B cell (primary cell): ENCODE measurements at regions not wholly inside any gene's neighbourhood (a gene's known extent, or its start where the extent isn't known, plus 50 kb on each side); places are given as distances from the start of the nearest gene placed in this dataset.

ENCODE experiments used
- ATAC-seq: fragments of 200-7000 bp; cut with Tn5 transposase; one replicate; pipeline ENCODE4 v1.10.0; 2021; ENCODE audit warnings: low read depth, mild to moderate bottlenecking, moderate number of reproducible peaks, moderate library complexity
- CTCF ChIA-PET: fragments of 350-600 bp; sonication (Branson Sonifier 250); formaldehyde crosslinking; loops from one replicate; lab custom pipeline; 2021; ENCODE audit warnings: antibody characterized with exemption, inconsistent platforms; lab: Charles Lee
- POLR2A ChIA-PET: fragments of 350-600 bp; sonication (Branson Sonifier 250); formaldehyde crosslinking; loops from one replicate; lab custom pipeline; 2021; ENCODE audit warnings: antibody characterized with exemption; lab: Charles Lee
- DNase-seq: peaks from one replicate; pipeline ENCODE4 v3.0.0; 2013
- H2AFZ ChIP-seq: 2 replicates; pipeline ENCODE4 v1.6.1; 2012; ENCODE audit warnings: mild to moderate bottlenecking, low read depth, low read length; ENCODE audit not compliant: insufficient read depth, poor library complexity, severe bottlenecking
- H3K27ac ChIP-seq, 2 donors: 1 replicate in 1 of 2; 2 replicates in 1 of 2; pipeline ENCODE4 v1.5.1; 2012 to 2013; ENCODE audit warnings: low read length in 2 of 2, mild to moderate bottlenecking in 2 of 2, moderate library complexity in 1 of 2
- H3K27me3 ChIP-seq, 4 experiments: fragments of 200-600 bp in 1 of 4; sonication (generic) in 1 of 4; replicated peaks in 1 of 4; 1 replicate in 2 of 4; 2 replicates in 2 of 4; pipeline versions ENCODE4 v1.6.1 to v1.7.0; 2013 to 2016; ENCODE audit warnings: low read length in 3 of 4, mild to moderate bottlenecking in 2 of 4, mixed read lengths in 1 of 4, moderate library complexity in 1 of 4; ENCODE audit not compliant: insufficient read depth in 4 of 4, control insufficient read depth in 3 of 4; ENCODE audit errors: control extremely low read depth in 1 of 4
- H3K36me3 ChIP-seq, 2 experiments: replicated peaks in 1 of 2; 1 replicate in 1 of 2; 2 replicates in 1 of 2; pipeline versions ENCODE4 v1.6.1 to v1.7.1; 2013; ENCODE audit warnings: low read length in 1 of 2; ENCODE audit not compliant: insufficient read depth in 2 of 2, control insufficient read depth in 1 of 2; ENCODE audit errors: control extremely low read depth in 1 of 2, extremely low read depth in 1 of 2
- H3K4me1 ChIP-seq, 2 donors: fragments of 200-600 bp in 1 of 2; sonication (generic) in 1 of 2; 1 replicate in 1 of 2; 2 replicates in 1 of 2; pipeline versions ENCODE4 v1.5.1 to v1.6.1; 2013 to 2017; ENCODE audit warnings: low read length in 2 of 2; ENCODE audit not compliant: control insufficient read depth in 2 of 2, insufficient read depth in 2 of 2
- H3K4me2 ChIP-seq: replicated peaks from 2 replicates; pipeline ENCODE3; 2012; ENCODE audit warnings: mild to moderate bottlenecking, low read depth, low read length; ENCODE audit not compliant: poor library complexity, severe bottlenecking
- H3K4me3 ChIP-seq, 5 experiments: fragments of 200-600 bp in 1 of 5; sonication (generic) in 1 of 5; 1 replicate in 3 of 5; 2 replicates in 2 of 5; pipeline versions ENCODE4 v1.5.1 to v1.7.0; 2011 to 2016; ENCODE audit warnings: low read length in 4 of 5, mild to moderate bottlenecking in 4 of 5, low read depth in 2 of 5, control low read depth in 1 of 5, moderate library complexity in 1 of 5; ENCODE audit not compliant: insufficient read depth in 1 of 5; ENCODE audit errors: control extremely low read depth in 1 of 5, extremely low read depth in 1 of 5
- H3K79me2 ChIP-seq: fragments of 200-600 bp; sonication (generic); one replicate; pipeline ENCODE4 v1.6.0; 2016; ENCODE audit warnings: low read length; ENCODE audit not compliant: control insufficient read depth, insufficient read depth
- H3K9ac ChIP-seq: fragments of 200-600 bp; sonication (generic); 2 replicates; pipeline ENCODE4 v1.6.1; 2017; ENCODE audit warnings: mild to moderate bottlenecking, low read length, moderate library complexity
- H3K9me3 ChIP-seq, 3 donors: one replicate each; pipeline versions ENCODE4 v1.6.1 to v1.7.1; 2013; ENCODE audit warnings: low read length in 2 of 3; ENCODE audit not compliant: control insufficient read depth in 2 of 3, insufficient read depth in 1 of 3; ENCODE audit errors: control extremely low read depth in 1 of 3
- H4K20me1 ChIP-seq: 2 replicates; pipeline ENCODE4 v1.6.0; 2012; ENCODE audit warnings: mild to moderate bottlenecking, low read length; ENCODE audit not compliant: insufficient read depth, control insufficient read depth, poor library complexity, severe bottlenecking
- H3K27ac Mint-ChIP-seq: one replicate; pipeline ENCODE4 v1.8.0; 2021; ENCODE audit warnings: mixed read lengths
- H3K27me3 Mint-ChIP-seq: one replicate; pipeline ENCODE4 v1.8.0; 2021; ENCODE audit warnings: mixed read lengths
- H3K4me1 Mint-ChIP-seq: one replicate; pipeline ENCODE4 v1.8.0; 2021; ENCODE audit warnings: mixed read lengths
- H3K4me3 Mint-ChIP-seq: one replicate; pipeline ENCODE4 v1.8.0; 2021; ENCODE audit warnings: mixed read lengths
- H3K9me3 Mint-ChIP-seq: one replicate; pipeline ENCODE4 v1.8.0; 2022; ENCODE audit warnings: mixed read lengths; ENCODE audit not compliant: insufficient read depth
- EZH2 ChIP-seq: IDR thresholded peaks from 2 replicates; pipeline ENCODE4 v1.6.1; 2012; ENCODE audit warnings: borderline replicate concordance, low read depth, mild to moderate bottlenecking, moderate library complexity, low read length; ENCODE audit not compliant: insufficient read depth, poor library complexity, severe bottlenecking
- WGBS: methylation state at CpG from one replicate; pipeline ENCODE4 v1.1.5; 2013; ENCODE audit warnings: missing lambda C conversion rate; ENCODE audit not compliant: insufficient coverage; 5-methylcytosine and 5-hydroxymethylcytosine counted together
- intact Hi-C: fragments of 100-400 bp; cut with micrococcal nuclease; formaldehyde crosslinking; loops from one replicate; pipeline ENCODE4 v1.10.0; 2022
- TF ChIP-seq, protein P1 (sequence below): fragments of 200-600 bp; IDR thresholded peaks from one replicate; pipeline ENCODE4 v1.8.0; 2022; ENCODE audit warnings: antibody characterized with exemption, mild to moderate bottlenecking

DNA sequence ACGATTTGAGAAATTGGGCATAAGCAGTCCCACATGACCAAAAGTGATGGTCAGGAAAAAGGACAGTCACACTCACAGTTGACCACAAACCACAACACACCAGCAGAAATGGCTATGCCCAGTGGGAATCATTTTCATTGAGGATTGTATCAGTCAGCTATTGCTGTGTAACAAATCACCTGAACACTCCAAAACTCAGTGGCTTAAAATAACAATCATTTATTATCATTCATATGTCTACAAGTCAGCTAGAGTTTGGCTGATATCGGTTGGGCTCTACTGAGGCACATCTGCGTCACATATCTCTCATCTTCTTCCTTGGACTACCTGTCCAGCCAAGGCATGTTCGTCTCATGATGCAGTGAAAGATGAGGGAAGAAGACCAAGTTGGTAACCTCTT, 93.3 kb downstream of the CMC2 start:
- no peak overlapping the region for H3K4me3 ChIP-seq
- no peaks in the 10 kb centered on the region for H4K20me1 ChIP-seq
- peaks cover 0 to 3% (median 2%) of the 10 kb centered on the region in 3 donors for H3K9me3 ChIP-seq
- no peaks in the 10 kb centered on the region for H3K9me3 Mint-ChIP-seq
- intact Hi-C loops, result no loop called here
- DNase-seq, result no peak
- TF ChIP-seq EZH2, result no peak
- TF ChIP-seq, protein P1, sequence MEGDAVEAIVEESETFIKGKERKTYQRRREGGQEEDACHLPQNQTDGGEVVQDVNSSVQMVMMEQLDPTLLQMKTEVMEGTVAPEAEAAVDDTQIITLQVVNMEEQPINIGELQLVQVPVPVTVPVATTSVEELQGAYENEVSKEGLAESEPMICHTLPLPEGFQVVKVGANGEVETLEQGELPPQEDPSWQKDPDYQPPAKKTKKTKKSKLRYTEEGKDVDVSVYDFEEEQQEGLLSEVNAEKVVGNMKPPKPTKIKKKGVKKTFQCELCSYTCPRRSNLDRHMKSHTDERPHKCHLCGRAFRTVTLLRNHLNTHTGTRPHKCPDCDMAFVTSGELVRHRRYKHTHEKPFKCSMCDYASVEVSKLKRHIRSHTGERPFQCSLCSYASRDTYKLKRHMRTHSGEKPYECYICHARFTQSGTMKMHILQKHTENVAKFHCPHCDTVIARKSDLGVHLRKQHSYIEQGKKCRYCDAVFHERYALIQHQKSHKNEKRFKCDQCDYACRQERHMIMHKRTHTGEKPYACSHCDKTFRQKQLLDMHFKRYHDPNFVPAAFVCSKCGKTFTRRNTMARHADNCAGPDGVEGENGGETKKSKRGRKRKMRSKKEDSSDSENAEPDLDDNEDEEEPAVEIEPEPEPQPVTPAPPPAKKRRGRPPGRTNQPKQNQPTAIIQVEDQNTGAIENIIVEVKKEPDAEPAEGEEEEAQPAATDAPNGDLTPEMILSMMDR, result no peak
- no peak overlapping the region for H3K9ac ChIP-seq
- ChIA-PET POLR2A (no interaction called here), CTCF (no interaction called here)
- no peak overlapping the region for H3K4me2 ChIP-seq
- H3K27ac Mint-ChIP-seq, result no peak overlapping the region
- H3K27me3 Mint-ChIP-seq, result peaks cover 18% of the 10 kb centered on the region
- no peaks in the 10 kb centered on the region for H3K36me3 ChIP-seq
- H3K27ac ChIP-seq, result no peak overlapping the region
- no peak overlapping the region for H2AFZ ChIP-seq
- WGBS, result no CpG with 5 or more reads among the region's 4 CpGs
- H3K4me3 Mint-ChIP-seq, result no peak overlapping the region
- H3K4me1 ChIP-seq, result no peaks in the 10 kb centered on the region
- no peaks in the 10 kb centered on the region for H3K27me3 ChIP-seq
- H3K79me2 ChIP-seq, result no peaks in the 10 kb centered on the region
- peaks cover 2% of the 10 kb centered on the region for H3K4me1 Mint-ChIP-seq
- no peak for ATAC-seq

DNA sequence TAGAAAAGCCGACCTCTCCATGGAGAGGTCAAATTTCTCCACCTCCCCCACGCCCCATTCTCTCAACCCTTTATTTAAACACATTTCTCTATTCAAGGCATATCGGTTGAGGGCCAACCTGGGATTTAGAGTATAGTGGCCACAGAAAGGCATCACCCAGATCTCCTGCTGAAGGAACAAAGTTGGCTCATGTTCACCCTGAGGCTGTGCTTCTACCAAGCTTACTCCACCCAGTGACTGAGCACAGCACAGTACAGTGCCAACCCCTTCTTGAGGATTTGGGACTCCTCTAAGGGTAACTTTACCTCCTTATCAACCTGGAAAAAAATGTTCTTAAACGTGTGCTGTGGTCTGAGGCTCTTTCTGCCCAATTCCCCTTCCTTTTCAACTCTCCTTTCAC, 94.0 kb downstream of the CMC2 start:
- peaks cover 0 to 3% (median 2%) of the 10 kb centered on the region in 3 donors for H3K9me3 ChIP-seq
- ChIA-PET CTCF (no interaction called here), POLR2A (no interaction called here)
- Mint-ChIP-seq H3K4me3 (no peak overlapping the region), H3K9me3 (no peaks in the 10 kb centered on the region), H3K27ac (no peak overlapping the region), H3K27me3 (peaks cover 14% of the 10 kb centered on the region), H3K4me1 (peaks cover 2% of the 10 kb centered on the region)
- DNase-seq (no peak), ATAC-seq (no peak)
- intact Hi-C loops, result no loop called here
- H3K36me3 ChIP-seq, result no peaks in the 10 kb centered on the region
- H3K4me1 ChIP-seq, result no peaks in the 10 kb centered on the region
- H3K4me2 ChIP-seq, result no peak overlapping the region
- no peak overlapping the region for H2AFZ ChIP-seq
- no peaks in the 10 kb centered on the region for H3K79me2 ChIP-seq
- no peaks in the 10 kb centered on the region for H3K27me3 ChIP-seq
- no peak overlapping the region for H3K4me3 ChIP-seq
- TF ChIP-seq, protein P1, result no peak
- TF ChIP-seq EZH2, result no peak
- no peak overlapping the region for H3K9ac ChIP-seq
- no peaks in the 10 kb centered on the region for H4K20me1 ChIP-seq
- H3K27ac ChIP-seq, result no peak overlapping the region
- 25% methylated on average over 1 of the region's 4 CpGs for WGBS
